Lower lobe of right lung (tissue), 2 donors: ENCODE measurements at regions not wholly inside any gene's neighbourhood (a gene's known extent, or its start where the extent isn't known, plus 50 kb on each side); places are given as distances from the start of the nearest gene placed in this dataset.
"Not testable (repeated sequence)": the region's sequence is repeated elsewhere in the genome, so short reads cannot be mapped to it uniquely, and the experiment has no call there.

Experiments
- ATAC-seq, 2 donors: fragments of 200-7000 bp; cut with Tn5 transposase; one replicate each; pipeline ENCODE4 v1.9.1; 2020 to 2022; ENCODE audit warnings: mild to moderate bottlenecking in 2 of 2, moderate library complexity in 2 of 2
- DNase-seq: peaks from one replicate; pipeline ENCODE4 v3.0.0-alpha.2; 2020
- H3K27ac ChIP-seq: fragments of 200-600 bp; one replicate; pipeline ENCODE4 v1.8.0; 2022
- H3K27me3 ChIP-seq: fragments of 200-600 bp; one replicate; pipeline ENCODE4 v1.8.0; 2022; ENCODE audit warnings: low read depth
- H3K36me3 ChIP-seq: fragments of 200-600 bp; one replicate; pipeline ENCODE4 v1.8.0; 2022; ENCODE audit warnings: mild to moderate bottlenecking
- H3K4me1 ChIP-seq: fragments of 200-600 bp; one replicate; pipeline ENCODE4 v1.8.0; 2022
- H3K4me3 ChIP-seq: fragments of 200-600 bp; one replicate; pipeline ENCODE4 v1.8.0; 2022; ENCODE audit warnings: mild to moderate bottlenecking
- H3K9me3 ChIP-seq: fragments of 200-600 bp; one replicate; pipeline ENCODE4 v1.8.0; 2022
- intact Hi-C: fragments of 100-400 bp; cut with DNase I; formaldehyde crosslinking; loops from one replicate; pipeline ENCODE4 v1.11.0; 2022
- TF ChIP-seq, protein P1 (sequence below): fragments of 200-600 bp; IDR thresholded peaks from one replicate; pipeline ENCODE4 v1.8.0; 2022; ENCODE audit warnings: antibody characterized with exemption, mild to moderate bottlenecking
- donor health status: DM: no; HTN: yes; CAD: no; lungs with severe emphysema.

DNA sequence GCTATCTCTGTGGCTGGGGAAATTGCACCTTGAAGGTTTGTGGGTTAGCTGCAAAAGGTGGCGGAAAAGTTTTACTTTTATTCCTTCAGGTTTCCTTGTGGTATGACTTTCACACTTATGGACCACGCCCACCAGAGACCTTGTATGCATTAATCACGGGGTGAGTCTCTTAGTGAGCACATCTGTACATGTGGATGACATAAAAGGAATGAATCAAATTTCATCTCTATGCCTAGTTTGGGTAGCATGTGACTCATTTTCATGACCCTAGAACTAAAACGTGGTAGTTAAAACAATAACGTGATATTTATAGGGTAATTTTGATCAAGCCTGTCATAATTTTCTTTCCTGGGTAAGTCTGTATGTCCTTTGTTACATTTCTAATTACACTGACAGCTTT lies 141.7 kb downstream of the PDCD6IP start:
- TF ChIP-seq, protein P1, sequence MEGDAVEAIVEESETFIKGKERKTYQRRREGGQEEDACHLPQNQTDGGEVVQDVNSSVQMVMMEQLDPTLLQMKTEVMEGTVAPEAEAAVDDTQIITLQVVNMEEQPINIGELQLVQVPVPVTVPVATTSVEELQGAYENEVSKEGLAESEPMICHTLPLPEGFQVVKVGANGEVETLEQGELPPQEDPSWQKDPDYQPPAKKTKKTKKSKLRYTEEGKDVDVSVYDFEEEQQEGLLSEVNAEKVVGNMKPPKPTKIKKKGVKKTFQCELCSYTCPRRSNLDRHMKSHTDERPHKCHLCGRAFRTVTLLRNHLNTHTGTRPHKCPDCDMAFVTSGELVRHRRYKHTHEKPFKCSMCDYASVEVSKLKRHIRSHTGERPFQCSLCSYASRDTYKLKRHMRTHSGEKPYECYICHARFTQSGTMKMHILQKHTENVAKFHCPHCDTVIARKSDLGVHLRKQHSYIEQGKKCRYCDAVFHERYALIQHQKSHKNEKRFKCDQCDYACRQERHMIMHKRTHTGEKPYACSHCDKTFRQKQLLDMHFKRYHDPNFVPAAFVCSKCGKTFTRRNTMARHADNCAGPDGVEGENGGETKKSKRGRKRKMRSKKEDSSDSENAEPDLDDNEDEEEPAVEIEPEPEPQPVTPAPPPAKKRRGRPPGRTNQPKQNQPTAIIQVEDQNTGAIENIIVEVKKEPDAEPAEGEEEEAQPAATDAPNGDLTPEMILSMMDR, result no peak
- H3K27me3 ChIP-seq, result no peaks in the 10 kb centered on the region

DNA sequence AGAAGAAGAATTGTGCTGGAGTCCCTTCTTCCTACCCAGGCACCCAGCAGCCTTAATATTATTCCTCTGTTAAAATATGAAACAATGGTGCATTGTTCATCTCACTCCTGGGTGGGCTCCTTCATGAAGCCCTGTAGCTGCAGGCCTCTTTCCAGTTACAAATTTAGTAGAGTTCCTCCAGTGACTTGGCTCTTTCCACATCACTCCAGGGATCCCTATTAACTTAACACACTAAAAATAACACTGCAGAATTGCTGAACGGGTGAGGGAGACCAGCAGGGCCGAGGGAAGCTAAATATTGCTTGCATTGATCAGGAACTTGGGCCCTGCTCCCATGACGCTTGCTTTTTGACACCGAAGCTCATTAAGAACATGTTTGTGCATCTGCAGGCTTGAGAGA lies 142.3 kb downstream of the PDCD6IP start:
- TF ChIP-seq, protein P1, result no peak
- Histone ChIP-seq H3K27ac (no peak overlapping the region), H3K4me3 (no peak overlapping the region), H3K9me3 (no peaks in the 10 kb centered on the region), H3K27me3 (no peaks in the 10 kb centered on the region), H3K36me3 (no peaks in the 10 kb centered on the region), H3K4me1 (no peaks in the 10 kb centered on the region)
- DNase-seq (no peak), ATAC-seq (no peak)
- intact Hi-C loops, result no loop called here

More for the DNA sequence above, 141.7 kb downstream of the PDCD6IP start:
- no peaks in the 10 kb centered on the region for H3K36me3 ChIP-seq
- intact Hi-C loops, result no loop called here
- DNase-seq (no peak), ATAC-seq (no peak)
- no peaks in the 10 kb centered on the region for H3K4me1 ChIP-seq
- H3K4me3 ChIP-seq, result no peak overlapping the region
- no peaks in the 10 kb centered on the region for H3K9me3 ChIP-seq
- H3K27ac ChIP-seq, result no peak overlapping the region

DNA sequence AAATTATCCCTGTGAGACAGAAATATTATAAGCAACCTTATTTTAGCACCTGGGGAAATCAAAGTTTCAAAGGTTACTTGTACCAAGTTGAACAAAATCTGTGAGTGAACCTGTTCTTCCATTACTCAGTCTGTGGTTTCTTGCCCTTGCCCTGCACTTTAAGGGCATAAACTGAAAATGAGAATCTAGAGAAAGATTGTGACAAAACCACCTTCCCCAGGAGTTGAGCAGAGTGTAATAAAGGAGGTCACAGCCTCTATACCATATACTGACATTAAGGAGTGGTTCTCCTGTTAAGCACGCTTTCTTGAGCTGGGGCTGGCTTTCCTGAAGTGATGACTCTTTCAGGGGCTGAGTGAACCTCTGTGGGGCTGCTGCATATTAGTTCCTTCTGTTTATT lies 143.4 kb downstream of the PDCD6IP start:
- no peak for ATAC-seq
- no peaks in the 10 kb centered on the region for H3K4me1 ChIP-seq

DNA sequence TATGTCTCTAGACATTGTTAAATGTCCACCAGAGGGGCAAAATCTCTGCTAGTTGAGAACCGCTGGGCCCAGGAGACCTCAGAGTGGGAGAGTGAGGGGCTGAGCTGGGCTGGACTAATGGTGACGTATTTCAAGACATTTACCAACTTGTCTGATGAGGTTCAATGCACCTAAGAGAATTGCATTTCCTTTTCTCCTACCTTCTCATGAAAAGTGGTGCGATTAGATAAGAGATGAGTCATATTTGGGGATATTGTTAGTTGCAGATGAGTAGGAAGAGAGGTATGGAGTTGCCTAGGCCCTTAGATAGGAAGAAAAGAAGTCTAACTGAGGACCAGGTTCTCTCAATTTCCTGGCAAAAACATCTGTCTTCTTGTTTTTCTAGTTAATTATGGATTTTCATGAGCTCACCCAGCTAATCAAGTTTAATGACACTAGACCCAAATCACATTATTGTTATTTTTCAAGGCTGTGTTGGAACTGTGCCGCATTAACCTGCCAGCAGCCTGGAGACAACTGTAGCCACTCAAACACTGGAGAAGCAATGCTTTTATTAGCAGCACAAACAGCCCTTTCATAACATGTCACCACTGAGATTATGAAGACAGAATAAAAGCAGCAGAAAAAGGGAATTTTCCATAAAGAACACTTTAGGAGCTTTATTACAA lies 144.2 kb downstream of the PDCD6IP start:
- Histone ChIP-seq H3K4me1 (no peaks in the 10 kb centered on the region), H3K36me3 (no peaks in the 10 kb centered on the region), H3K4me3 (no peak overlapping the region), H3K27ac (no peak overlapping the region), H3K9me3 (no peaks in the 10 kb centered on the region), H3K27me3 (no peaks in the 10 kb centered on the region)
- DNase-seq (no peak), ATAC-seq (no peak)
- intact Hi-C loops, result no loop called here
- TF ChIP-seq, protein P1, result no peak

More for the DNA sequence above, 143.4 kb downstream of the PDCD6IP start:
- DNase-seq, result no peak
- H3K9me3 ChIP-seq, result no peaks in the 10 kb centered on the region
- intact Hi-C loops, result no loop called here
- TF ChIP-seq, protein P1, result no peak
- H3K27me3 ChIP-seq, result no peaks in the 10 kb centered on the region
- no peak overlapping the region for H3K4me3 ChIP-seq
- no peaks in the 10 kb centered on the region for H3K36me3 ChIP-seq
- no peak overlapping the region for H3K27ac ChIP-seq

DNA sequence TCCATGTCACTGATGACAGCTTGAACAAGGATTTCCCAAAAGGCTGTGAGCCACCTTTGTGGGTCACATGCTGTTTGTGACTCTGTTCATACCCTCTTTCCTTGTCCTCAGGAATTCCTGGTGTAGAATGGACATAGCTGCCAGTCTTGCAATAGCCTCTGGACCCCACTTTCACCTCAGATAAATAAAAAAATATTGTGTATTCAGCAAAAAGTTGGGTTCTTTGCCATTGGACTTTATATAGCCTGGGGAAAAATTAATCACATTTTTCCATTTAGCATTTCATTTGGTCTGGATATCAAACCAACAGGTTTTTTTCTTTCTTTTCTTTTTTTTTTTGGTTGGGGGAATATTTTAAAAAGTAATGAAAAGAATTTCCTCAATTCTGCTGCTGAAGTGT lies 144.8 kb downstream of the PDCD6IP start:
- Histone ChIP-seq H3K9me3 (no peaks in the 10 kb centered on the region), H3K36me3 (no peaks in the 10 kb centered on the region), H3K27me3 (no peaks in the 10 kb centered on the region), H3K27ac (no peak overlapping the region), H3K4me3 (no peak overlapping the region), H3K4me1 (no peaks in the 10 kb centered on the region)
- TF ChIP-seq, protein P1, result no peak
- no peak for ATAC-seq
- intact Hi-C loops, result no loop called here
- no peak for DNase-seq

DNA sequence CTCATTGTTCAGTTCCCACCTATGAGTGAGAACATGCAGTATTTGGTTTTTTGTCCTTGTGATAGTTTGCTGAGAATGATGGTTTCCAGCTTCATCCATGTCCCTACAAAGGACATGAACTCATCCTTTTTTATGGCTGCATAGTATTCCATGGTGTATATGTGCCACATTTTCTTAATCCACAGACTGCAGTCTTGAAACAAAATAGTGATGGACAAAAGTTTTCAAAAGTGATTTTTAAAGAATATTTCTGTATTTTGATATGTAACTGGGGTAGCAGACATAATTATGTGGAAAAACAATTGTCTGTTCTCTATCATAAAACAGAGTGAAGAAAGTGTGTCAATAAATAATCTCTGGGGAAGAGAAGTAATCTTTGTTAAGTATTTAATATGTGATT lies 148.2 kb downstream of the PDCD6IP start:
- ATAC-seq, H3K27me3 ChIP-seq, H3K27ac ChIP-seq, DNase-seq, H3K4me3 ChIP-seq, H3K9me3 ChIP-seq, H3K4me1 ChIP-seq, intact Hi-C loops, H3K36me3 ChIP-seq: not testable (repeated sequence)
